Skeletal muscle tissue (tissue), 3 donors: ENCODE measurements at regions not wholly inside any gene's neighbourhood (a gene's known extent, or its start where the extent isn't known, plus 50 kb on each side); places are given as distances from the start of the nearest gene placed in this dataset.
"Not testable (repeated sequence)": the region's sequence is repeated elsewhere in the genome, so short reads cannot be mapped to it uniquely, and the experiment has no call there.

Experiments used
- H3K27ac ChIP-seq: one replicate; pipeline ENCODE4 v1.7.0; 2013; ENCODE audit warnings: mild to moderate bottlenecking, low read depth, low read length, inconsistent platforms
- H3K27me3 ChIP-seq, 3 donors: one replicate each; pipeline ENCODE4 v1.7.0; 2013; ENCODE audit warnings: low read length in 3 of 3; ENCODE audit not compliant: control insufficient read depth in 3 of 3, insufficient read depth in 3 of 3
- H3K36me3 ChIP-seq, 3 donors: one replicate each; pipeline ENCODE4 v1.7.0; 2013; ENCODE audit warnings: low read length in 3 of 3; ENCODE audit not compliant: control insufficient read depth in 3 of 3, insufficient read depth in 3 of 3
- H3K4me1 ChIP-seq, 3 donors: one replicate each; pipeline ENCODE4 v1.7.0; 2013; ENCODE audit warnings: low read length in 3 of 3, mild to moderate bottlenecking in 3 of 3; ENCODE audit not compliant: control insufficient read depth in 3 of 3, insufficient read depth in 3 of 3
- H3K4me3 ChIP-seq, 3 donors: one replicate each; pipeline ENCODE4 v1.7.0; 2013; ENCODE audit warnings: low read length in 3 of 3
- H3K9ac ChIP-seq, 3 donors: one replicate each; pipeline ENCODE4 v1.7.0; 2013; ENCODE audit warnings: low read length in 3 of 3, mild to moderate bottlenecking in 3 of 3, moderate library complexity in 2 of 3, low read depth in 1 of 3
- H3K9me3 ChIP-seq, 3 donors: one replicate each; pipeline ENCODE4 v1.7.0; 2013; ENCODE audit warnings: low read length in 3 of 3; ENCODE audit not compliant: control insufficient read depth in 3 of 3
- donor health status: Osteomylitis.

DNA sequence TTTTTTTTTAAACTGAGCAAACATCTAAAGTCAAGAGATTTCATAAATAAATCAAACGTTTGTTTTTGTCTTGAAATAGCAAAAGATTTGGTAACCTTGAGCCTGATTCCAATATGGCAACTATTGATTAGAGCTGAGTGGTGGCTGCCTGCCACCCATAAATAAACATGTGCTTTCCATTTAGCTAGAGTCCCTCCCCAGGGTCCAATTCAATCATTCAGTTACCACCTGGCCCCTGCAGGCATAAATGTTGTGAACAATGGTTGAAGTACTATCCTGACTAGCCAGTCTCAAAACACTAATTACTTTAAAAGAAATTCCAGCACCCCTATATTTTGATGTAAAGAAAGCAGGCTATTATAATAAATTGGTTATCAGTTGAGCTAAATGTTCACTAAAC, 129.7 kb upstream of the GRIP1 start:
- H3K9me3 ChIP-seq: no peaks in the 10 kb centered on the region
- H3K4me3 ChIP-seq: no peak overlapping the region
- H3K4me1 ChIP-seq: no peaks in the 10 kb centered on the region
- H3K27me3 ChIP-seq: peaks cover 0 to 5% (median 0%) of the 10 kb centered on the region in 3 donors
- no peak overlapping the region for H3K27ac ChIP-seq
- no peaks in the 10 kb centered on the region for H3K36me3 ChIP-seq
- H3K9ac ChIP-seq: no peak overlapping the region

DNA sequence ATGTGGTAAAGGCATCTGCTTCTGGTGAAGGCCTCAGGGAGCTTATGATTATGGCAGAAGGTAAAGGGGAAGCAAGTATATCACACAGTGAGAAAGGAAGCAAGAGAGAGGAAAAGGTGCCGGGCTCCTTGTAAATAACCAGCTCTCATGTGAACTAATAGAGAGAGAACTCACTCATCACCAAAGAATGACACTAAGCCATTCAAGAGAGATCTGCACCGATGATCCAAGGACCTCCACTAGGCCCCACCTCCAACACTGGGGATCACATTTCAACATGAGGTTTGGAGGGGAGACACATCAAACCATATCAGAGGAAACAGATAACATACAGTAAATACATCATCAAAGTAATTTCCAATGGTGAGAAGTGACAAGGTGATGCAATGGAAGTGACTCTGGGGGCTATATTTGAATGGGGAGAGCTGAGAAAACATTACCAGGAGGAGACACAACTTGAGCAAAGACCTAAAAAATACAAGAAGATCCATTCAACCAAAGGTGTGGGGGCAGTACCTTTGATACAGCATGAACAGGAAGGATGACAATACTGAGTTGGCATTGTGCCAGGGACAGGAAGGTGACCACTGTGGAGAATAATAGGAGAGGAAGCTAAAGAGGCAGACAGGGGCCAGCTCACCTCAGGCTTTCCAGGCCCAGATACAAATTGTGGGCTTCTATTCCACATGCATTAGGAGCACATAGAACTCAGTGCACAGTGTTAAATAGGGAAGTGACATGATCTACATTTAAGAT, 134.4 kb upstream of the GRIP1 start:
- no peak overlapping the region for H3K4me3 ChIP-seq
- H3K4me1 ChIP-seq: no peaks in the 10 kb centered on the region
- H3K27me3 ChIP-seq: no peaks in the 10 kb centered on the region
- no peaks in the 10 kb centered on the region for H3K9me3 ChIP-seq
- no peak overlapping the region for H3K27ac ChIP-seq
- no peak overlapping the region for H3K9ac ChIP-seq
- no peaks in the 10 kb centered on the region for H3K36me3 ChIP-seq

- Histone ChIP-seq H3K27me3 (no peaks in the 10 kb centered on the region), H3K27ac (no peak overlapping the region), H3K4me1 (no peaks in the 10 kb centered on the region), H3K4me3 (no peak overlapping the region), H3K9ac (no peak overlapping the region), H3K9me3 (no peaks in the 10 kb centered on the region), H3K36me3 (no peaks in the 10 kb centered on the region)
Measured at GRCh38 chr12:66819587-66819986, 140.7 kb upstream of the GRIP1 start.

DNA sequence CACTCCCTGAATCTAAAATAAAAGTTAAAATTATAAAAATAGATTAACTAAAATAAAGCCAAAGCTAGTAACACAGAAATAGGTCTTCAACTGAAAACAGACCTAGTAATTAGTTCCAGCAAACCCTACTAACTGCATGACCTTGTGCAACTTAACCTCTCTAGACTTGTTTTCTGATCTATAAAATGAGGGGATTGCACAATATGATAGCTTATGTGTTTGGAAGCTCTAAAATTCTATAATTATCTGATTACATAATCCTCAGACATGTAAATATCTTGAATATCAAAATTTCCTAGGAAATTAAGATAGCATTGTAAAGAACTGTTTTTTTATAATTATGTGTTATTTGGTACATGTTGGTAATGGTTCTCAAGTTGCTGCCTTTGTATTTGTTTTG, 144.1 kb upstream of the GRIP1 start:
- Histone ChIP-seq H3K9ac (no peak overlapping the region), H3K27me3 (no peaks in the 10 kb centered on the region), H3K4me3 (no peak overlapping the region), H3K27ac (no peak overlapping the region), H3K9me3 (no peaks in the 10 kb centered on the region), H3K36me3 (no peaks in the 10 kb centered on the region), H3K4me1 (no peaks in the 10 kb centered on the region)

- H3K27ac ChIP-seq: no peak overlapping the region
- no peak overlapping the region for H3K4me3 ChIP-seq
- H3K9me3 ChIP-seq: no peaks in the 10 kb centered on the region
- H3K27me3 ChIP-seq: no peaks in the 10 kb centered on the region
- H3K36me3 ChIP-seq: no peaks in the 10 kb centered on the region
- H3K9ac ChIP-seq: no peak overlapping the region
- H3K4me1 ChIP-seq: no peaks in the 10 kb centered on the region
Measured at GRCh38 chr12:66823857-66824570, 145.1 kb upstream of the GRIP1 start.

DNA sequence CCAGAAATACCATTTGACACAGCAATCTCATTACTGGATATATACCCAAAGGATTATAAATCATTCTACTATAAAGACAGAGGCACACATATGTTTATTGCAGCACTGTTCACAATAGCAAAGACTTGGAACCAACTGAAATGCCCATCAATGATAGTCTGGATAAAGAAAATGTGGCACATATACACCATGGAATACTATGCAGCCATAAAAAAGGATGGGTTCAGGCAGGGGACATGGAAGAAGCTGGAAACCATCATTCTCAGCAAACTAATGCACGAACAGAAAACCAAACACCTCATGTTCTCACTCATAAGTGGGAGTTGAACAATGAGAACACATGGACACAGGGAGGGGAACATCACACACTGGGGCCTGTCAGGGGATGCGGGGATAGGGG, 147.0 kb upstream of the GRIP1 start:
- H3K36me3 ChIP-seq, H3K27me3 ChIP-seq, H3K9ac ChIP-seq, H3K4me1 ChIP-seq, H3K4me3 ChIP-seq, H3K27ac ChIP-seq, H3K9me3 ChIP-seq: not testable (repeated sequence)

DNA sequence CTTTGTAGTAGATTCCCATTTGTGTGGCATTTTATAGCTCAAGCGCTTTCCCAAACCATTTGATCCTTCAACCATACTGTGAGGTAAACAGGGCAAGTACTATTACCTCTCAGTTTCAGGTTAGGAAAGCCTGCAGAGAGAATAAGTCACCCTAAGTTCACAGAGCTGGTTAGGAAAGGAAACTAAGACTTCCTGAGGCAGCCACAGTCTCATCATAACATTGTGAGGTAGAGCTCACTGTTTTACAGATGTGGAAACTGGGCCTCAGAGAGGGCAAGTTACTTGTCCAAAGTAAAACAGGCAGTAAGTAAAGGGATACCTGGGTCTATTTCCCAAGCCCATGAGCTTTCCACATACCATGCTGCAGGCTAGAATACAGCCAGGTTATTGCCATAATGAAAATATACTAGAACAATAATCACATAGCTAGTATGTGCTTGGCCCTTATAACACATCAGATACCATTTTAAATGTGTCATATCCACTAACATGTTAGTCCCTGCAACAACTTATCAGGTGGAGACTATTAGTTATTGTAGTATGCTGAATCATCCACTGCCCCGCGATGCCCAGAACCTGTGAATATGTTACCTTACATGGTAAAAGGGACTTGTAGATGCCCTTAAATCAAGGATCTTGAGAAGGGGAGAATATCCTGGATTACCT, 150.9 kb upstream of the GRIP1 start:
- H3K27me3 ChIP-seq: no peaks in the 10 kb centered on the region
- no peak overlapping the region for H3K4me3 ChIP-seq
- no peaks in the 10 kb centered on the region for H3K36me3 ChIP-seq
- H3K9ac ChIP-seq: no peak overlapping the region
- H3K4me1 ChIP-seq: no peaks in the 10 kb centered on the region
- H3K9me3 ChIP-seq: no peaks in the 10 kb centered on the region
- H3K27ac ChIP-seq: no peak overlapping the region

- Histone ChIP-seq H3K9me3 (no peaks in the 10 kb centered on the region), H3K4me1 (no peaks in the 10 kb centered on the region), H3K9ac (no peak overlapping the region), H3K27me3 (no peaks in the 10 kb centered on the region), H3K27ac (no peak overlapping the region), H3K4me3 (no peak overlapping the region), H3K36me3 (no peaks in the 10 kb centered on the region)
Measured at GRCh38 chr12:66831495-66831894, 152.6 kb upstream of the GRIP1 start.

- H3K27me3 ChIP-seq: no peaks in the 10 kb centered on the region
- H3K4me3 ChIP-seq: no peak overlapping the region
- H3K4me1 ChIP-seq: no peaks in the 10 kb centered on the region
- no peak overlapping the region for H3K27ac ChIP-seq
- no peaks in the 10 kb centered on the region for H3K36me3 ChIP-seq
- no peak overlapping the region for H3K9ac ChIP-seq
- H3K9me3 ChIP-seq: no peaks in the 10 kb centered on the region
Measured at GRCh38 chr12:66832997-66833396, 154.1 kb upstream of the GRIP1 start.

- Histone ChIP-seq H3K4me1 (no peaks in the 10 kb centered on the region), H3K27me3 (no peaks in the 10 kb centered on the region), H3K9me3 (no peaks in the 10 kb centered on the region)
Measured at GRCh38 chr12:66836623-66837310, 157.9 kb upstream of the GRIP1 start.

More at GRCh38 chr12:66836623-66837310, 157.9 kb upstream of the GRIP1 start:
- H3K27ac ChIP-seq: no peak overlapping the region
- H3K4me3 ChIP-seq: no peak overlapping the region
- no peak overlapping the region for H3K9ac ChIP-seq
- no peaks in the 10 kb centered on the region for H3K36me3 ChIP-seq
